Endothelial cell of umbilical vein (primary cell): ENCODE measurements at regions not wholly inside any gene's neighbourhood (a gene's known extent, or its start where the extent isn't known, plus 50 kb on each side); places are given as distances from the start of the nearest gene placed in this dataset.

Source experiments
- BruUV-seq: library from RNA; stranded (reverse); fragments of 400-500 nt; replicated peaks from 2 replicates; lab custom pipeline; 2021; lab: Mats Ljungman, UMichigan
- CTCF ChIA-PET: fragments of 300-600, 350-600 bp; sonication (Branson Sonifier 250); formaldehyde crosslinking; loops from one replicate; lab custom pipeline; 2021; ENCODE audit warnings: antibody characterized with exemption, inconsistent platforms; lab: Charles Lee
- POLR2A ChIA-PET: fragments of 300-600, 350-600 bp; sonication (Branson Sonifier 250); formaldehyde crosslinking; loops from one replicate; lab custom pipeline; 2021; ENCODE audit warnings: antibody characterized with exemption, inconsistent platforms; lab: Charles Lee
- DNase-seq: peaks from one replicate; pipeline ENCODE4 v3.0.0-alpha.2; 2011; ENCODE audit warnings: low read depth, low spot score
- FAIRE-seq: peaks from 2 replicates; lab custom pipeline; 2011; peaks lifted over from hg19 to GRCh38; lab: Jason Lieb, UNC
- H2AFZ ChIP-seq: 2 replicates; pipeline ENCODE4 v1.6.0; 2012; ENCODE audit warnings: low read depth, low read length, control low read depth, inconsistent platforms
- H3K27ac ChIP-seq: 2 replicates; pipeline ENCODE4 v1.5.1; 2011; ENCODE audit warnings: low read depth, mild to moderate bottlenecking, control low read depth, low read length, moderate library complexity; ENCODE audit not compliant: insufficient read depth
- H3K27me3 ChIP-seq, 2 experiments: 2 replicates each; pipeline versions ENCODE4 v1.6.0 to v1.6.1; 2011; ENCODE audit warnings: low read length in 2 of 2, mixed read lengths in 1 of 2; ENCODE audit not compliant: control insufficient read depth in 2 of 2, insufficient read depth in 2 of 2
- H3K36me3 ChIP-seq, 2 experiments: 2 replicates in 1 of 2; 3 replicates in 1 of 2; pipeline ENCODE4 v1.5.1; 2011; ENCODE audit warnings: low read length in 2 of 2, mild to moderate bottlenecking in 1 of 2, moderate library complexity in 1 of 2; ENCODE audit not compliant: control insufficient read depth in 2 of 2, insufficient read depth in 2 of 2; ENCODE audit errors: extremely low read depth in 1 of 2
- H3K4me1 ChIP-seq: 3 replicates; pipeline ENCODE4 v1.5.1; 2011; ENCODE audit warnings: mild to moderate bottlenecking, low read length; ENCODE audit not compliant: control insufficient read depth, insufficient read depth; ENCODE audit errors: extremely low read depth
- H3K4me2 ChIP-seq: 2 replicates; pipeline ENCODE4 v1.6.1; 2011; ENCODE audit warnings: low read length, control low read depth, mixed read lengths; ENCODE audit not compliant: insufficient read depth
- H3K4me3 ChIP-seq, 3 experiments: fragments of 200-600 bp in 1 of 3; sonication (generic), shearing (Covaris generic) in 1 of 3; replicated peaks in 1 of 3; 2 replicates each; pipeline ENCODE4 v1.5.1; 2011 to 2016; ENCODE audit warnings: control low read depth in 3 of 3, low read length in 3 of 3, mild to moderate bottlenecking in 2 of 3, inconsistent platforms in 1 of 3, low read depth in 1 of 3, moderate library complexity in 1 of 3; ENCODE audit not compliant: insufficient read depth in 1 of 3
- H3K79me2 ChIP-seq: 2 replicates; pipeline ENCODE4 v1.6.0; 2012; ENCODE audit warnings: low read length, inconsistent platforms; ENCODE audit not compliant: control insufficient read depth, insufficient read depth
- H3K9ac ChIP-seq: replicated peaks from 2 replicates; pipeline ENCODE3; 2011; ENCODE audit warnings: low read length, control low read depth; ENCODE audit not compliant: insufficient read depth; ENCODE audit errors: extremely low read depth
- H3K9me1 ChIP-seq: replicated peaks from 3 replicates; pipeline ENCODE4 v1.6.0; 2011; ENCODE audit warnings: mild to moderate bottlenecking, low read length; ENCODE audit not compliant: control insufficient read depth, insufficient read depth; ENCODE audit errors: extremely low read depth
- H3K9me3 ChIP-seq: replicated peaks from 2 replicates; pipeline ENCODE4 v1.5.1; 2012; ENCODE audit warnings: low read length, inconsistent platforms; ENCODE audit not compliant: control insufficient read depth, insufficient read depth
- H4K20me1 ChIP-seq: replicated peaks from 2 replicates; pipeline ENCODE3; 2011; ENCODE audit warnings: mild to moderate bottlenecking, low read length; ENCODE audit not compliant: control insufficient read depth, insufficient read depth; ENCODE audit errors: extremely low read depth
- EZH2 ChIP-seq: IDR thresholded peaks from 2 replicates; pipeline ENCODE4 v1.6.1; 2012; ENCODE audit warnings: borderline replicate concordance, low read depth, mild to moderate bottlenecking, moderate library complexity, low read length, inconsistent platforms; ENCODE audit not compliant: severe bottlenecking
- FOS ChIP-seq: IDR thresholded peaks from 2 replicates; pipeline ENCODE4 v1.6.1; 2011; ENCODE audit warnings: mild to moderate bottlenecking, low read length, moderate library complexity, borderline replicate concordance; ENCODE audit not compliant: insufficient read depth
- GATA2 ChIP-seq: IDR thresholded peaks from 2 replicates; pipeline ENCODE4 v1.7.0; 2011; ENCODE audit warnings: low read depth, mild to moderate bottlenecking, moderate library complexity, mixed read lengths, low read length; ENCODE audit not compliant: insufficient read length, insufficient read depth
- JUN ChIP-seq: IDR thresholded peaks from 2 replicates; pipeline ENCODE4 v1.6.1; 2011; ENCODE audit warnings: borderline replicate concordance, low read depth; ENCODE audit not compliant: insufficient read length, insufficient read depth
- MYC ChIP-seq: IDR thresholded peaks from one replicate; pipeline ENCODE4 v1.6.1; 2011; ENCODE audit warnings: mild to moderate bottlenecking, low read depth, low read length
- POLR2A ChIP-seq: IDR thresholded peaks from 2 replicates; pipeline ENCODE4 v1.6.1; 2012; ENCODE audit warnings: low read depth, mild to moderate bottlenecking, control low read depth, low read length
- POLR2AphosphoS5 ChIP-seq: IDR thresholded peaks from 2 replicates; pipeline ENCODE4 v1.6.1; 2012; ENCODE audit warnings: low read depth, mild to moderate bottlenecking, control low read depth, low read length, moderate library complexity; ENCODE audit not compliant: insufficient read depth
- dilution Hi-C: fragments of 300-500 bp; cut with MboI; formaldehyde crosslinking; loops from one replicate; pipeline ENCODE4 v1.15.0; 2019; ENCODE audit warnings: low sequenced_read_pairs; ENCODE audit not compliant: extremely low pct_ligation_motif_present
- intact Hi-C: fragments of 100-400 bp; cut with micrococcal nuclease; formaldehyde crosslinking; loops from one replicate; pipeline ENCODE4 v1.10.0; 2022
- TF ChIP-seq, protein P1 (sequence below): IDR thresholded peaks from 2 replicates; pipeline ENCODE4 v1.6.1; 2011; ENCODE audit not compliant: insufficient read depth, insufficient read length
- TF ChIP-seq, protein P2 (sequence below), 2 donors: IDR thresholded peaks; 1 replicate in 1 of 2; 2 replicates in 1 of 2; pipeline ENCODE4 v1.5.1; 2011; ENCODE audit warnings: low read length in 2 of 2, mild to moderate bottlenecking in 2 of 2, moderate library complexity in 2 of 2, control low read depth in 1 of 2, inconsistent platforms in 1 of 2, low read depth in 1 of 2; ENCODE audit not compliant: insufficient read depth in 1 of 2; ENCODE audit errors: extremely low read depth in 1 of 2

DNA sequence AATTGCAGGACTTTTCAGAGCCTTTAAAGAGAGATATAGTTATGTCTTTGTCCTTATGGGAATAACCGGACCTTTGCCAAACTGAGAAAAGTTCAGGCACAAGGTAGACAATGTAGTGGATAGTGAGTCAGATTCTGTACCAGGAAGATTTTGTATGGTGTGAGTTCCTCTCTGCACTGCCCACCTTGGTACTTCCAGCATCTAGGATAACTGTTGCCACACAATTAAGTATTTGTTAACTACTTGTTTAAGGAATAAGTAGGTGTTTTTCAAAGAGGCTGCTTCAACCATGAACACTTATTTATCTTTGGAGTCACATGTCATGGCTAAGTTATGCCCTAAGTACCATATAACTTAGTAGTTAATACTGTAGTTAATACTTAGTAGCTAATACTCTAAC, 131.8 kb upstream of the DOK5 start:
- H2AFZ ChIP-seq, result no peak overlapping the region
- H3K9me1 ChIP-seq, result no peaks in the 10 kb centered on the region
- H3K4me1 ChIP-seq, result peaks cover 53% of the 10 kb centered on the region
- H3K9me3 ChIP-seq, result no peaks in the 10 kb centered on the region
- no peaks in the 10 kb centered on the region for H3K27me3 ChIP-seq
- FAIRE-seq, result no peak
- TF ChIP-seq POLR2A, result no peak
- TF ChIP-seq, protein P1, sequence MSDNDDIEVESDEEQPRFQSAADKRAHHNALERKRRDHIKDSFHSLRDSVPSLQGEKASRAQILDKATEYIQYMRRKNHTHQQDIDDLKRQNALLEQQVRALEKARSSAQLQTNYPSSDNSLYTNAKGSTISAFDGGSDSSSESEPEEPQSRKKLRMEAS, result no peak
- no peak for TF ChIP-seq GATA2
- TF ChIP-seq POLR2AphosphoS5, result no peak
- no peak for TF ChIP-seq FOS
- dilution Hi-C loops (no loop called here), intact Hi-C loops (loop anchor here (5.0 kb wide), 1 partner anchor 184 kb away; no protein-coding TSS in a partner anchor)
- H3K79me2 ChIP-seq, result no peaks in the 10 kb centered on the region
- H3K9ac ChIP-seq, result no peak overlapping the region
- no peak overlapping the region for H3K4me2 ChIP-seq
- H3K4me3 ChIP-seq, result no peak overlapping the region
- H3K36me3 ChIP-seq, result no peaks in the 10 kb centered on the region
- POLR2A ChIA-PET, result no interaction called here
- BruUV-seq, result no TSS peak
- no peak overlapping the region for H3K27ac ChIP-seq
- no peak for DNase-seq
- CTCF ChIA-PET, result no interaction called here
- no peaks in the 10 kb centered on the region for H4K20me1 ChIP-seq

DNA sequence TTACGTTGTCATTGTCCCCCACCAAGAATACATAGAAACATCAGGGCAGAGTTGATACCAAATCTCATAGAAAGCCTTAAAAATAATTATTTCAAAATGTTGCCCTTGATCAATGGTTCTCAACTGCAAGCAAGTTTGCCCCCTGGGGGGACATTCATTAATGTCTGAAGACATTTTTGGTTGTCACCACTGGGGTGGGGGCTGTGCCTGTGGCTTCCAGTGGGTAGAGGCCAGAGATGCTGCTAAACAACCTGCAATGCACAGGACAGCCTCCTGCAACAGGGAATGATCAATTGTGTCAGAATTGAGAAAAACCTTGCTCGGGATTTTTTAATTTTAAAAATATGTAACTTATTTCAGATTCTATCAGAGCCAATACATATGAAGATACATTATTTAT, 130.6 kb upstream of the DOK5 start:
- H3K79me2 ChIP-seq, result no peaks in the 10 kb centered on the region
- dilution Hi-C loops, result no loop called here

More for the DNA sequence above, 130.6 kb upstream of the DOK5 start:
- Histone ChIP-seq H3K27me3 (no peaks in the 10 kb centered on the region), H3K27ac (no peak overlapping the region), H3K4me1 (peaks cover 41% of the 10 kb centered on the region), H2AFZ (no peak overlapping the region), H3K4me2 (peak overlapping the region; percentile 43), H3K36me3 (no peaks in the 10 kb centered on the region), H3K9ac (no peak overlapping the region), H4K20me1 (no peaks in the 10 kb centered on the region), H3K9me3 (no peaks in the 10 kb centered on the region), H3K9me1 (no peaks in the 10 kb centered on the region), H3K4me3 (no peak overlapping the region)
- FAIRE-seq (no peak), DNase-seq (no peak)
- ChIA-PET POLR2A (no interaction called here), CTCF (no interaction called here)
- TF ChIP-seq FOS (no peak), EZH2 (no peak), POLR2A (no peak), MYC (no peak), JUN (no peak), GATA2 (no peak), POLR2AphosphoS5 (no peak)
- TF ChIP-seq, protein P2, sequence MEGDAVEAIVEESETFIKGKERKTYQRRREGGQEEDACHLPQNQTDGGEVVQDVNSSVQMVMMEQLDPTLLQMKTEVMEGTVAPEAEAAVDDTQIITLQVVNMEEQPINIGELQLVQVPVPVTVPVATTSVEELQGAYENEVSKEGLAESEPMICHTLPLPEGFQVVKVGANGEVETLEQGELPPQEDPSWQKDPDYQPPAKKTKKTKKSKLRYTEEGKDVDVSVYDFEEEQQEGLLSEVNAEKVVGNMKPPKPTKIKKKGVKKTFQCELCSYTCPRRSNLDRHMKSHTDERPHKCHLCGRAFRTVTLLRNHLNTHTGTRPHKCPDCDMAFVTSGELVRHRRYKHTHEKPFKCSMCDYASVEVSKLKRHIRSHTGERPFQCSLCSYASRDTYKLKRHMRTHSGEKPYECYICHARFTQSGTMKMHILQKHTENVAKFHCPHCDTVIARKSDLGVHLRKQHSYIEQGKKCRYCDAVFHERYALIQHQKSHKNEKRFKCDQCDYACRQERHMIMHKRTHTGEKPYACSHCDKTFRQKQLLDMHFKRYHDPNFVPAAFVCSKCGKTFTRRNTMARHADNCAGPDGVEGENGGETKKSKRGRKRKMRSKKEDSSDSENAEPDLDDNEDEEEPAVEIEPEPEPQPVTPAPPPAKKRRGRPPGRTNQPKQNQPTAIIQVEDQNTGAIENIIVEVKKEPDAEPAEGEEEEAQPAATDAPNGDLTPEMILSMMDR (IDR thresholded peaks at IDR 0.05; ENCODE audit: extremely low read depth in 1 of 2, insufficient read depth in 1 of 2, low read depth in 1 of 2, low read length in 2 of 2), result no peak
- TF ChIP-seq, protein P1, result no peak
- intact Hi-C loops, result loop anchor here (5.0 kb wide), 1 partner anchor 182 kb away; no protein-coding TSS in a partner anchor
- BruUV-seq, result no TSS peak
